GM12892 (cell line): ENCODE measurements at regions not wholly inside any gene's neighbourhood (a gene's known extent, or its start where the extent isn't known, plus 50 kb on each side); places are given as distances from the start of the nearest gene placed in this dataset.

Experiments used
- POLR2A ChIP-seq: IDR thresholded peaks from 2 replicates; pipeline ENCODE4 v1.6.1; 2011; ENCODE audit warnings: low read depth, low read length, control low read depth
- POLR2AphosphoS5 ChIP-seq: IDR thresholded peaks from 2 replicates; pipeline ENCODE4 v1.6.1; 2011; ENCODE audit warnings: low read depth, low read length, control low read depth

- TF ChIP-seq POLR2AphosphoS5 (no peak), POLR2A (no peak)
These were observed 82.5 kb downstream of the CD83 start for GRCh38 chr6:14200047-14200446.
